ENCODE measurements at regions not wholly inside any gene's neighbourhood (a gene's known extent, or its start where the extent isn't known, plus 50 kb on each side); places are given as distances from the start of the nearest gene placed in this dataset.

DNA sequence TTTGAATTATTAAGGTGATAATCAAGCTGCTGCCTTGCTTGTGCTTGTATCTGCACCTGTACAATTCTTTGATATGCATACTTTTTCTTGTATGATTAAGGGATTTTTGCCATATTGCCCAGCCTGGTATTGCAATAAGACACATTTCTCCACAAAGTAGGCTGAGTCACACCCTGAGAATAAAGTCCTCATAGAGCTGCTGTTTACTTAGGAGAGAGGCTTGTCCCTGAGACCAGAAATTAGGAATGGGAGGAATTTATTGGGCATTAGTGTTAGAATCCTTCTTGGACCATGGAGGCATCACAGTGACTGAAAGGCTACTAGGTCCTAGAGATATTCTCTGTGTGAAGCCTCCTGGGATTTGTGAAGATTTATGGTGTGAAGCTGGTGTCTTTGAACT lies 506.8 kb upstream of the FBXO33 start:
- no peak for DNase-seq

DNA sequence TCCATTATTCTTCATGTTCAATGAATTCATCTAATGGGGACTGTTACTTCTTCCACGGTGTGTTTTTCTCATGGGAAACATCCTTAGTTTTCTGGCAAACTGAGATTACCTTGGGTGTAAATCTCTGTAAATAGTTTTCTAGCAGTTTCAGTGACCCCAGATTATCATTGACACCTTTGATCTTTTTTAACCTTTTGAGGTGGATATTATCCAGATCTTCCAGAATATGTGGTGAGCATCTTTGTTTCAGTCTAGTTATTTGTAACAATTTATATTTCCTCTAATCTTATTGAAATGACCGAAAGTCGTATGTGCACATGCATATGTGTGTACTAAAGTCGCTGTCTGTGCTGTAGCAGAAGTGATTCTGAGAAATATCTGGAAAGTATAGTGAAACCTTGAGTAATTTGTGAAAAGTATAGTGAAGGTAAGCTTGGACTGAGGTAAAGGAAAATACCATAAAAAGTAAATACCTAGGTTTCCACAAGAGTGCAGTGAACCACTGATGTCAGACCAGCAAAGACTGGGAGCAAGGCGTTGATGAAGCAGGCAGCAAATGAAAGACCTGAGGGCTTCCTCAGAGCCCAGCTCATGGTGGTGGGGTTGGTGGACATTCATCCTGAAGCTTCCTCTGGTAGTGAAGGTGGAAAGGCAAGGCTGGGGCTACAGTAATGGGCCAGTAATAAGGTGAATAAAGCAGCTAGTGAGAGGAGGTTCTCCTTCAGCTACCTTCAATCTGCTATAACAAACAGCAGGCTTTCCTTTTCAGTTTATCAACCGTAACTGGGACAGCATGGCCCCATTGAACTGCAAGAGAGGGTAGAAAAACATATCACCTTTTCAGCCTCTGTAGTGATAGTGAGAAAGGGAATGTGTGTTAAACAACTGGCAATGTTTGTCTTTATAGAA lies 480.2 kb upstream of the FBXO33 start:
- DNase-seq = no peak

DNA sequence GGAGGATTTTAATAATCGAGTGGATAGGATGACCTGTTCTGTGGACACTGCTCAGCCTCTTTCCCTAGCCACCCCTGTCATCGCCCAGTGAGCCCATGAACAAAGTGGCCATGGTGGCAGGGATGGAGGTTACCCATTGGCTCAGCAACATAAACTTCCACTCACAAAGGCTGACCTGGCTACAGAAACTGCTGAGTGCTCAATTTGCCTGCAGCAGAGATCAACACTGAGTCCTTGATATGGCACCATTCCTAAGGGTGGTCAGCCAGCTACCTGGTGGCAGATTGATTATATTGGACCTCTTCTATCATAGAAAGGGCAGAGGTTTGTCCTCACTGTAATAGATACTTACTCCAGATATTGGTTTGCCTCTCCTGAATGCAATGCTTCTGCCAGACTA lies 465.4 kb upstream of the FBXO33 start:
- DNase-seq = no peak

DNA sequence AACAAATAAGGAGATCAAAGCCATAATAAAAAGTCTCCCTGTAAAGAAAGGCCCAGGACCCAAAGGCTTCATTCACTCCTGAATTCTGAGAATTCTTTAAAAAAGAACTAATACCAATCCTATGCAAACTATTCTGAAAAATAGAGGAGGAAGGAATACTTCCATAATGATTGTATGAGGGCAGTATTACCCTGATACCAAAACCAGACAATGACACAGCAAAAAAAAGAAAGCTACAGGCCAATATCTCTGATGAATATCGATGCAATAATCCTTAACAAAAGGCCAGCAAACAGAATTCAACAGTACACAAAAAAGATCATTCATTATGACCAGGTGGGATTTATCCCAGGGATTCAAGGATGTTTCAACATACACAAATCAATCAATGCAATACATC lies 457.8 kb upstream of the FBXO33 start:
- no peak for DNase-seq

DNA sequence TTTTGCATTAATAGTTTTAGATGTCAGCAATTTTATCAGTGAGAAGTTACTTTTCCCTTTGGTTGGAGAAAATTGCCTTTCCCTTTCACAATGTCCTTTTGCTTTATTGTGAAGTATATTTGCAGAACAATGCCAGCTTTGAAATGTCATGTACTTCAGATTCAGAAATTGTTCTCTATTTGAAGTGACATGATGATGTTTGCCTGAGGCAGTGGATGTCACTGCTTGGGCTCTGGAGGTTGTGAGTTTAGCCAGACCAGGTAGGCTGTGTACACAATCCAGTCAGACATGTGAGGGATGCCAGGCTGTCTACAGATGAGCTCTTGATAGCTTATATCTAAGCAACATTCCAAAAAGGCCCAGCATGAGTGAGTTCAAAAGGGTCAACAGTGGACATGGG lies 451.9 kb upstream of the FBXO33 start:
- no peak for DNase-seq

DNA sequence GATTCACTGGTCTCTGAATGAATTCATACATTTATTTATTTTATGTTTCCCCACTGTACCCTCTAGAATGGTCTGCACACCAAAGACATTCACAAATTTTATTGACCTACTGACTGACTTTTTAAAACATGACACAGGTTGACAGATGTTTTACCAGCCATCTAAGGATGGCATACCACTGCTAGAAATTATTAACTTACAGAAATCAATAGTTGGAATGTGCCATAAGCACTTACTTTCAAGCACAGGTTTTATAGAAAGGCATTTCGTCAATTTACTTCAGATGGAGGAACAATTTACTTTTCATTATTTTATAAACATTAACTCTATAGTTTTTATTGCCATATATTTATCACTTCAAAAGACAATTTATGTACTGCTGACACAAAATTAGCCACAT lies 448.7 kb upstream of the FBXO33 start:
- DNase-seq = no peak

DNA sequence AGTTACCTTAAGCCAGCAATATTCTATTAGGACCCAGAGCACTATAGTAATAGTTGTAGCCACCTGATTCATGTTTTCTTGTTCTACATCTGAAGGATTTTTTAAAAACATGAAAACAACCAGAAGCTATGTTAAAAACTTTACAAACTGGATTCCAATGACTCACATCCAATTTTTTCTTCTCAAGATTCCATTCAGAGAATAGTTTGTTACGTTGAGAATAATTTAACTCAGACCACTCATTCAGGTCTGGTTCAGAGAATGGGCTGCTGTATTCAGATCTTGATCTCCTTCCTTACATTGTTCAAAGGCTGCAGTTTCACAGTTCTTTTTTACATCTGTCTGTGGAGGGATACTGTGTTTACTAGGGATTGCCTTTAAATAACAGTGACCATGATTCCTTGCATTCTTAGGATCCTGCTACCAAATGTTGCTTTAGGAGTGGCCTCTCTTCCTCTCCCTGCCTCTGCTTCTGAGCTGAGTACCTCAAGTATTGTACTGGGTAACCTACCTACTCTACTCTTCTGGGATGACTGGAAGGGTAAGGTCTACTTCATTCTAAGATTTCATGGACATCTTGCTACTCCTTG lies 448.0 kb upstream of the FBXO33 start:
- no peak for DNase-seq

DNA sequence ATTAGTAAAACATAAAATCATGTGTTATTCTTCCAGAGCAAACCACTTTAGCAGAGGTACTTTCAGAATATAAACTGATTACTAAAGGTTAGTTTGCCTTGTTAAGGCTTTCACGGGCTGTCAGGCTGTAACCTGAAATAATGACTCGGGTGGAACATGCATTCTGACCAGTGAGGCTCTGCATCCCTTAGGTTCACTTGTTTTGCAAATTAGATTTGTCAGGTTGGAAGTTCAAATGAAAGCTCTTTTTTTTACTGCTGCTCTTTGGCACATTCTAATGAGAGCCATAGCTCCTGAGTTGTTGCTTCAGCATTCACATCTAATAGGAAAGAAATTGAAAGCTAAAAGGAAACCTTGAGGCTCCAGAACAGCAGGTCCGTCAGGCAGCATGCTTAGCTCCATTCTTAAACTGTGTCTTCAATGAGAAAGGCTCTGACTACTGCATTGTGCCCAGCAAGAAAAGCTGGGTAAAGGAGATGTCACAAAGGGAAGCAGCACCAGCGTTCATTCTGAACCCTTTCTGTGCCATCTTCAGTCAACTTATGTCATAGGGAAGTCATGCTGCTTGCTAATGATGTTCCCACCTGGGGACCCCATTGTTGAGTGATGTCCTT lies 445.5 kb upstream of the FBXO33 start:
- DNase-seq = no peak

DNA sequence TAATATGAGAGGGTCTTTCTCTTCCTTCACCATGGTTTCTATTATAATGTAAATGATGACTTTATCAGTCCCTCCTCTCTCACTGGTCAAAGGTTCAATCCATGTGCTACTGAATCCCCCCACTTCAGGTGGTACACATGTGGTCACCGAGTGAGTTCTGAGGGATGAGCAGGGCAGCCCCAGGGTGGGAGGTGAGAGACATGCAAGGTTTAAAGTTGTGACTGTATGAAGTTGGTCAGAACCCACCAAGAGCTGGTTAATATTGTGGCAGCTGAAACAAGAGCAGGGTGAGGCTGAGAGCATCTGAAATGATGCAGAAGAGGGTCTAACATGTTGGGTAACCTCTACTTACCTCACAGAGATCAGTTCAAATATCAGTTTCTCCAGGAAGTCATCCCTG lies 444.7 kb upstream of the FBXO33 start:
- DNase-seq = no peak

DNA sequence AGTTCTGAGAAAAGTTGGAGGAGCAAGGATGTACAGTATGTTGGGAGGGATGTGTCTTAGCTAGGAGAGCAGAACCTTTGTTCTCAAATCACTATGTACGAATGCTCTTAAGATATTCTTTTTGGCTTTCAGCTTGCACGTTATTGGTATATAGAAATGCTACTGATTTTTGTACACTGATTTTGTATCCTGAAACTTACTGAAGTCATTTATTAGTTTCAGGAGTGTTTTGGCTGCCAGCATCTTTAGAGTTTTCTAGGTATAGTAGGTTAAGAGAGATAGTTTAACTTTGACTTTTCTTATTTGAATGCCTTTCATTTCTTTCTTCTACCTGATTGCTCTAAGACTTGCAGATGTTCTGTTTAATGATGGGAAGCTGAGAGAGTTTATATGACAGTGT lies 442.8 kb upstream of the FBXO33 start:
- no peak for DNase-seq

DNA sequence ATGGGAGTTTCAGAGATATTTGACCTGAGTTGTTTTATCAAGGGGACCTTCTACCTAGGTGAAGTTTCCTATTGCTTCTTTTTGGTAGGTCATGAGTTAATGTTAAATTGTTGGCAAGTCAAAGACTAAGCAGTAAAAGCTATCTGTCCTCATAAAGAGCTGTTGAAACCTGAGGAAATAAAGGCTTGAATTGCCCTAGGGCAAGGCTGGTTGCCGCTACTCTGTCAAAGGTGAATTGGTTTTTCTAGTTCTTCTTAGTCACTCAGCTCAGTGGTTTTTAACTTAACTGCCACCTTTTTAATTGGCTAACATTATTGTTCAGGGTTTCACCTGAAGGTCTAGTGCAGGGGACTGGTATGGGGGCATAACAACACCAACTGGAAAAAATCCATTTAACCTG lies 441.6 kb upstream of the FBXO33 start:
- no peak for DNase-seq

DNA sequence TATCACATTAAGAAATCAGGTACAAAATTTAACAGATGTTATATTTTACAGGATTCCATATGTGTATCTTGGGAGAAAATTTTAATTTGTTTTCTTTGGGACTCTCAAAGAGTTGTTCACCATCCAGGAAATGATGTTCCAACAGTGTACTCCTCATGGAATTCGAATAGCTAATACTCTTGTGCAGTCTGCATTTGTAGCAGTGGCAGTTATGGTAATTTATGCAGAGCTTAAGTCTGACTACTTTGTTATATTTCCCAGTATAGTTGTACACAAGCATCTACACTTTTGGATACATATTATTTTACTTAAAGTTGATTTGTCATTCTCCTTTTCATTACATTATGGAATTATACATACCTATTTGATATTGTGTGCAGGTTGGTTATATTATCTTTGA lies 436.7 kb upstream of the FBXO33 start:
- no peak for DNase-seq

DNA sequence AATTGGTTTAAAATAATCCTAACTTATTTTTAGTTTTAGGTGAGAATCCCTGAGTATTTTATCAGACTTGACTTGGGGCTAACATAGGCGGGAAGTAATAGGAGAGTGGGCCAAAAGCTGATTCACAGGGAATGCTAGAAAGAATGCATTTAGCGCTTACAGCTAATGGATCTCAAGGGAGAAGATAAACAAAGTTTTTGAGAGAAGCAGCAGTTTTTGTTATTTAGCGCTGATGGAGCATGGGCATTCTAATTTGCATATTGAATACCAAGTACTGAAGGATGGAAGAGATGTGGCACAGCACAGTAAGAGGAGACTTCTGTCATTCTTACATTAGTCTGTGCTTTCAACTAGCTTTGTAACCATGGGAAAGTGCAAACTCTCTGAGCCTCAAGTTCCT lies 436.0 kb upstream of the FBXO33 start:
- DNase-seq = no peak

DNA sequence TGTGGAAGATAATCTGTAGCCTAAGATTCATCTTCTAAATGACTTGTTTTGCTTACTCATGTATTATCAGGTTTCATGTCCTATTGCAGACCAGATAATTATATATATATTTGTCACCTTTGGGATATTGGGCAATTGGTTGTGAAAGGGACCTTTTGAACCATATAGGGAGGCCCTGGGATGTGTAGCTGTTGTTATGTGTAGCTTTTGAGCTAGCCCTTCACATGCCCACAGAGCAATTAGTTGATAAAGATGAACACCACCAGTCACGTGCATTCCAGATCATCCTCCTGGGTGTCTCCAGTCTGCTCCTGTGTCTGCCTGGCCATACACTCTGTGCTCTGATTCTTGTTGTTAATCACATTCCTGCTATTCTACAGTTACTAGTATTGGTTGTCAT lies 431.2 kb upstream of the FBXO33 start:
- DNase-seq = no peak

DNA sequence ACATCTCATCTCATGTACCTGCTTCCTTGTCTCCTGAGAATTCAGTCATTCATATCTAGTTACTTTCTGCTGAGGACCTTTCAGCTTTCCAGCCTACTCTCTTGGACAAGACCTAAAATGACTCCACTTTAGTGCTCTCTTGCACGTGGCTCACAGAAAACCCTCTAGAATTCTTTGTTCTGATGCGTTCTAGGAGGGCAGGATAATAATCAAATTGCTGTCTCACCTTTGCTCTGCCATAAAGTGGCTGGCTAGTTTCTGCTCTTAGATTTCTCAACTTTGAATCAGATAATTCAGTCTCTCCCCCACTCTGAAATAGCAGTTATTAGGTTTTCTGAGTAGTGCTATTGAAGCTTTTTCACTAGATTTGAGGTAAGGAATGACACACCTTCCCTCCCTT lies 429.5 kb upstream of the FBXO33 start:
- no peak for DNase-seq

DNA sequence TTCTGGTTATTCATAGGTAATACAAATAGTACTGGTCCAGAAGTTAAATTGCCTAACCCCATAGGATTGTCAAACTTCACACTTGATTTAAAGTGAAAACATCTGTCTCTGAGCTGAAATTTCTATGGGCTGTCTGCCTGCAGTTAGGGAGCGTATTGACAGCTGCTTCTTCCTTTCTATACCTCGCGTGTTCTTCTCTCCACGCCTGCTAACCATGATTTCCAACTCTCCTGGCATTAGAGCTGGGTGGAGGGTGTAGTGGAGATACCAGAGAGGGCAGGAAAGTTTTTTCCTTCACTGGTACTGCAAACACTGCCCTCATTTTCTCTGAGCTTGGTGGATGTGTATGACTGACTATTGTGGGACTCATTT lies 429.0 kb upstream of the FBXO33 start:
- DNase-seq = no peak

DNA sequence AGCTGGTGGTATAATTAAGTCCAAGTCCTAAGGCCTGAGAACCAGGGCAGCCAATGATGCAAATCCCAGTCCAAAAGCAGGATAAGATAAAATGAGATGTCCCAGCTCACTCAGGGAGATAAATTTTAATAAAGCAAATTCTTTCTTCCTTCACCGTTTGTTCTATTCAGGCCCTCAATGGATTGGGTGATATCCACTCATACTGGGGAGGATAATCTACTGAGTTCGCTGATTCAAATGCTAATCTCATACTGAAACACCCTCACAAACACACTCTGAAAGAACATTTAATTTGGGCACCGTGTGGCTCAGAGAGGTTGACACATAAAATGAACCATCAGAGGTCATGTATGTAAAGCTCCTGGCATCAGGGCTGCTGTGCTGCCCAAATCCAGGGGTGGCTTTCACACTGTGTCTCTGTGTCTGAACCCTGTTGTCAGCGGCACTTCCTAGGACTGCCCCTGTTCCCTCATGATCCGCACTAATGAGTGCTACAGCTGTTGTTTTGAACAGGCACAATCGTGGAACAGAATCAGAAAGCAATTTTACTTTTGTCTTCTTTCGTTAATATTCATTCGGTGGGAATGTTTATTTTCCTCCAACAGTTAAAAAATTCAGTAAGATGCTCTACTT lies 428.5 kb upstream of the FBXO33 start:
- DNase-seq = no peak

DNA sequence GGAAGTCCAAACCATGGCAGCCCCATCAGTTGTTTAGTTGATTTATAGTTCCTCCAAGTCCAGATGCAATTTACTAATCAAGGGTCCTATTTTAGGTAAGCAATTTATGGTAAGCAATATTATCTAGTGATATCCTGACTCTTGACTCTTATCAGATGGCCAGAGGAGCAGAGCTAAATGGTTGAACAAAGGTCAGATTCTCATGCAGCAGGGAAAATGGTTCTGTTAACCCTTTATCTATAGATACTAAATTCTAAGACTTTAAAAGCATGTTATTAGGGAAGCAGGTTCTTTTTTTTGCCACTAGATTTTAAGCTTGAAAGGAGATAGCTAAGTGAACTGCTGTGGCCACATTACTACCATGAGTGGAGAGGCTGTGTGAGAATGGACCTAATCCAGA lies 427.1 kb upstream of the FBXO33 start:
- DNase-seq = no peak

DNA sequence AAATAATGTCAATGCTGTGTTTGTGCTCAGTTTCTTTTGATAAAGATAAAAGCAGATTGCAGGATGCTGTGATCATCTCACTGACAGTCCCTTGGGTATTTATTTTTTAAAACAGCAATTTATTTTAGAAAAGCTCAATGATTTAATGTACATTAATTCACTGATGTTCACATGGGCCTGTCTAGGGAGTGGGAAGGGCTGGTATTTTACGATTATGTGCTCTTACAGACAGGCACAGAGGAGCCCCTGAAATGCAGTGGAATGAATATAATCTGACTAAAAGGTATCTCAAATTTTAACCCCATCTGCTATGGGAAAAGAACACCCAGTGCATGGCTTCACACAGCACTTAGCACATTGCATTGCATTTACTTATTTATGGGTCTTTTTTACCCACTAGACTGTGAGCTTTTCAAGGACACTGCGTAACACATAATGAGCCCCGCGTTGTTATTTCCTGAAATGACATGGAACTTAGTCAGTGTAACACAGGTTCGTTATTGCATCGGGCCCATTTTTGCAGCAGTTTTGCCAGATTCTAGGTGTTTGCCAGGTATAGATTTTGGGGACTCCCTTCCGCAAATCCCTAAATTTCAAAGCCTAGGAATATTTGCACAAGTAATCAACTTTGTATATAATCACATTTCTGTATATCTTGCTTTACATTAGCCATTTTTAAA lies 425.3 kb upstream of the FBXO33 start:
- DNase-seq = no peak

DNA sequence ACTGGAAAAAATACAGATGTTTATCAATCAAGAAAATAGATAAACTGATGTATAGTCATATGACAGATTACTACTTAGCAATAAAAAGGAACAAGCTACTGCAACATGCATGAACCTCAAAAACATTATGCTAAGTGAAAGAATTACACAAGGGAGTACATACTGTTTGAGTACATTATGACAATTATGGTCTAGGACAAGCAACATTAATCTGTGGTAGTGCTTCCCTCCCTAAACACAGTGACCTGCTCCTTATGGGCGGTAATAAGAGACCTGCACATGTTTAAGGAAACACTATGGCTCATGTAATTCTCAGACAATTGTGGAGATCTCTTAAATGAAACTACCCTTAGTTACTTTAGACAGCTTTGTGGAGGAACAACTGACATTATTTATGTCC lies 421.2 kb upstream of the FBXO33 start:
- no peak for DNase-seq

DNA sequence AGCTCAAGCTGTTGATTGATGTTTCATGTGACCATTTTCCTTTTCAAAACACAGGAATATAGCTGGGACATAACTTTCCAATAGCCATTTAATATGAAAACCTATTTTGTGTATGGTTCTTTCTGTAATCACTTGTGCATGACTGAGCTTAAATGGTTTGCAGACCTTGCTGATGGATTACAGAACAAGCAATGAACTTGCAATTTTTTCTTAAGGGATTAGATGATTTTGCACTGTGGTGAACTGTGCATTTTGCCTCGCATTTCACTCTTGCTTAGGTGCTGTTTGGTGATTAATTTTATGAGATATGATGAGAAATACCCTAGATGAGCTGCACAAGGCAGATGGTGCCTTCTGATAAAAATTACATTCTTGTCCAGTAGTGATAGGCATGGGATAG lies 419.0 kb upstream of the FBXO33 start:
- DNase-seq = no peak

DNA sequence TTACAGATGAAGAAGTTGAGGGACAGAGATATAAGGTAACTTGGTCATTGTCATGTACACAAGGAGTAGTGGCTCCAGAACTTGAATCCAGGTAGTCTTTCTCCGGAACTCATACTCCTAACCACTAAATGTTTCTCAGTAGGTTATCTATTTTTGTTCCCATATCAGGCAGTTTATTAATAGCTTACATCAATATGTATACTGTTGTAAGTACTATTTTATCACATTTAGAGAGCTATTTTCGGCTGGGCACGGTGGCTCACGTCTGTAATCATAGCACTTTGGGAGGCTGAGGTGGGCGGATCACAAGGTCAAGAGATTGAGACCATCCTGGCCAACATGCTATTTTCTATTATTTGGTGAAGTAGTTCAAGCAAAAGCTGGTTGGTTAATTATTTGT lies 415.6 kb upstream of the FBXO33 start:
- no peak for DNase-seq

DNA sequence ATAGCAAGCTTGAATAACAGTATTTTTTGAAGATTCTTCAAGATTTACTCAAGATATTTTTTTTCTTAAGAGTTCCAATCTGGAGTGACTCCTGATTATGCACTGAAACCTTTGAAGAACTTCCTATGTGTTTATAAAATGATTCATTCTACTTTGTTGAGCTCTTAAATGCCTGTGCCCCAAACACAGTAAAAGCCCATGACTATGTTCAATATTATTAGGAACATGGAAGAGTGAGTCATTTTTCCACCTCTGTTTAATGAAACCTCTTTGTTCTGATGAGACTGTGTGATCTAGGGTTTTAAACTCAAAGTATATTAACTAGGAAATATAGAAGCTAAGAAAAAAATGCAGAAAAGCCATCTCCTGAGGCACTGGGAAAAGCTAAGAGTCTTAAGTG lies 415.0 kb upstream of the FBXO33 start:
- no peak for DNase-seq
